ENCODE measurements at regions not wholly inside any gene's neighbourhood (a gene's known extent, or its start where the extent isn't known, plus 50 kb on each side); places are given as distances from the start of the nearest gene placed in this dataset.
"Not testable (repeated sequence)": the region's sequence is repeated elsewhere in the genome, so short reads cannot be mapped to it uniquely, and the experiment has no call there.

- Histone ChIP-seq H3K27me3 (ENCODE audit: control insufficient read depth, insufficient read depth, low read length) (no peaks in the 10 kb centered on the region), H3K27ac (ENCODE audit: low read length) (no peak overlapping the region), H3K9me3 (ENCODE audit: control insufficient read depth, insufficient read depth, low read length) (no peaks in the 10 kb centered on the region), H3K36me3 (ENCODE audit: control insufficient read depth, insufficient read depth, low read length) (no peaks in the 10 kb centered on the region), H3K4me1 (ENCODE audit: control insufficient read depth, insufficient read depth, low read length) (no peaks in the 10 kb centered on the region), H3K4me3 (ENCODE audit: low read length) (no peak overlapping the region)
- no peaks in the 10 kb centered on the region for H3K4me1 Mint-ChIP-seq
- ATAC-seq (no peak), DNase-seq (peak in 1 of 2 donors; percentile 66)
- intact Hi-C loops (cut with micrococcal nuclease): no loop called here
- H3K4me3 Mint-ChIP-seq: no peak overlapping the region
- H3K9me3 Mint-ChIP-seq: no peaks in the 10 kb centered on the region
- no peaks in the 10 kb centered on the region for H3K36me3 Mint-ChIP-seq
- no peak overlapping the region for H3K27ac Mint-ChIP-seq
- TF ChIP-seq CTCF (IDR thresholded peaks at IDR 0.05): peak; percentile 22
- H3K27me3 Mint-ChIP-seq (ENCODE audit: low read depth in 2 of 2): no peaks in the 10 kb centered on the region
- WGBS (ENCODE audit: insufficient coverage): 61% methylated on average over 4 of the region's 4 CpGs
Measured at GRCh38 chr12:22121224-22121623, 75.2 kb downstream of the CMAS start.

DNA sequence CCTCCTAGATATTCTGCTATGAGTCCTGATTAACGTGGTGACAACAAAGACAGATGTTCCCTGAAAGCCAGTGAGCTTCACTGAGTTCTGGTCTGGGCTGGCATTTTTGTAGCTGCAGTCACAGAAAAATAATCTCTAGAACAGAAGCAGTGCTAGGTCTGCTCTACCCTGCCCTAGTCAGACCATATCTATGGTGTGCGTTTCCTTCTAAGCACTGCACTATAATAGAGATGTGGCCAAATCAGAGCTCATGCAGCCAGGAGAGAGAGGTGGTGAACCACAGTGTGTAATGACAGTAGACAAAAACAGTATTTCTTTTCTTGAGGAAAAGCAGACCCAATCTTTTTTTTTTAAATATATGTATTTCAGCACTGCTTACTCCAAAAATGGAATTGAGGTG lies 76.3 kb downstream of the CMAS start:
- Histone ChIP-seq H3K27ac (ENCODE audit: low read length) (no peak overlapping the region), H3K27me3 (ENCODE audit: control insufficient read depth, insufficient read depth, low read length) (no peaks in the 10 kb centered on the region), H3K4me3 (ENCODE audit: low read length) (no peak overlapping the region), H3K9me3 (ENCODE audit: control insufficient read depth, insufficient read depth, low read length) (no peaks in the 10 kb centered on the region), H3K36me3 (ENCODE audit: control insufficient read depth, insufficient read depth, low read length) (no peaks in the 10 kb centered on the region), H3K4me1 (ENCODE audit: control insufficient read depth, insufficient read depth, low read length) (no peaks in the 10 kb centered on the region)
- H3K27ac Mint-ChIP-seq: no peak overlapping the region
- H3K4me3 Mint-ChIP-seq: no peak overlapping the region
- H3K4me1 Mint-ChIP-seq: no peaks in the 10 kb centered on the region
- no peak for TF ChIP-seq CTCF (IDR thresholded peaks at IDR 0.05)
- ATAC-seq: no peak
- peaks cover under 1 to 3% of the 10 kb centered on the region in 2 donors for H3K27me3 Mint-ChIP-seq (ENCODE audit: low read depth in 2 of 2)
- no peaks in the 10 kb centered on the region for H3K36me3 Mint-ChIP-seq
- WGBS (ENCODE audit: insufficient coverage): 69% methylated on average over 2 of the region's 2 CpGs
- DNase-seq: no peak
- intact Hi-C loops (cut with micrococcal nuclease): no loop called here
- H3K9me3 Mint-ChIP-seq: peaks cover 0 to under 1% of the 10 kb centered on the region in 2 donors

- intact Hi-C loops (cut with micrococcal nuclease): no loop called here
Measured at GRCh38 chr12:22124987-22125386, 79.0 kb downstream of the CMAS start.

DNA sequence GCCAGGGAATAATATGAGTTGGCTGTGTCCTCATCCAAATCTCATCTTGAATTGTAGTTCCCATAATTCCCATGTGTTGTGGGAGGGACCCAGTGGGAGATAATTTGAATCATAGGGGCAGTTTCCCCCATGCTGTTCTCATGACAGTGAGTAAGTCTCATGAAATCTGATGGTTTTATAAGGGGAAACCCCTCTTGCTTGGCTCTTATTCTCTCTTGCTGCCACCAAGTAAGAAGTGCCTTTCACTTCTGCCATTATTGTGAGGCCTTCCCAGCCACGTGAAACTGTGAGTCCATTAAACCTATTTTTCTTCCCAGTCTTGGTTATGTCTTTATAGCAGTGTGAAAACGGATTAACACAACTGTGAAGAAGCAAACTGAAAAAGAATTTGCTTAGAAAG lies 80.1 kb downstream of the CMAS start:
- H3K27ac ChIP-seq (ENCODE audit: low read length); H3K27ac Mint-ChIP-seq; H3K4me1 Mint-ChIP-seq; H3K4me1 ChIP-seq (ENCODE audit: control insufficient read depth, insufficient read depth, low read length); H3K4me3 ChIP-seq (ENCODE audit: low read length); H3K9me3 ChIP-seq (ENCODE audit: control insufficient read depth, insufficient read depth, low read length); H3K27me3 ChIP-seq (ENCODE audit: control insufficient read depth, insufficient read depth, low read length); ATAC-seq; intact Hi-C loops (cut with micrococcal nuclease); H3K4me3 Mint-ChIP-seq; H3K9me3 Mint-ChIP-seq; H3K36me3 ChIP-seq (ENCODE audit: control insufficient read depth, insufficient read depth, low read length); DNase-seq; H3K36me3 Mint-ChIP-seq: not testable (repeated sequence)
- H3K27me3 Mint-ChIP-seq (ENCODE audit: low read depth in 2 of 2): peaks cover 11 to 16% of the 10 kb centered on the region in 2 donors
- 17% methylated on average over 1 of the region's 2 CpGs for WGBS (ENCODE audit: insufficient coverage)

More at GRCh38 chr12:22124987-22125386, 79.0 kb downstream of the CMAS start:
- Histone ChIP-seq H3K36me3 (ENCODE audit: control insufficient read depth, insufficient read depth, low read length) (no peaks in the 10 kb centered on the region), H3K9me3 (ENCODE audit: control insufficient read depth, insufficient read depth, low read length) (no peaks in the 10 kb centered on the region), H3K4me1 (ENCODE audit: control insufficient read depth, insufficient read depth, low read length) (no peaks in the 10 kb centered on the region), H3K4me3 (ENCODE audit: low read length) (no peak overlapping the region), H3K27me3 (ENCODE audit: control insufficient read depth, insufficient read depth, low read length) (no peaks in the 10 kb centered on the region), H3K27ac (ENCODE audit: low read length) (no peak overlapping the region)
- WGBS (ENCODE audit: insufficient coverage): 90% methylated on average over 2 of the region's 2 CpGs
- DNase-seq (no peak), ATAC-seq (no peak)
- no peak overlapping the region for H3K27ac Mint-ChIP-seq
- no peaks in the 10 kb centered on the region for H3K4me1 Mint-ChIP-seq
- peaks cover 7 to 9% of the 10 kb centered on the region in 2 donors for H3K27me3 Mint-ChIP-seq (ENCODE audit: low read depth in 2 of 2)
- H3K9me3 Mint-ChIP-seq: peaks cover 0 to 2% of the 10 kb centered on the region in 2 donors
- no peak for TF ChIP-seq CTCF (IDR thresholded peaks at IDR 0.05)
- H3K4me3 Mint-ChIP-seq: no peak overlapping the region
- H3K36me3 Mint-ChIP-seq: no peaks in the 10 kb centered on the region

Data from natural killer cell (primary cell).